ENCODE measurements at regions not wholly inside any gene's neighbourhood (a gene's known extent, or its start where the extent isn't known, plus 50 kb on each side); places are given as distances from the start of the nearest gene placed in this dataset.

- Mint-ChIP-seq H3K27ac (no peak overlapping the region), H3K4me1 (ENCODE audit: unreplicated experiment) (peaks cover 4% of the 10 kb centered on the region), H3K27me3 (peaks cover 2% of the 10 kb centered on the region), H3K9me3 (no peaks in the 10 kb centered on the region), H3K36me3 (no peaks in the 10 kb centered on the region), H3K4me3 (no peak overlapping the region)
- DNase-seq (ENCODE audit: extremely low spot score, unreplicated experiment), result no peak
- no peak for TF ChIP-seq CTCF (conservative IDR thresholded peaks at IDR 0.05)
Observed at GRCh38 chr4:184553891-184554290, 79.5 kb upstream of the IRF2 start.

DNA sequence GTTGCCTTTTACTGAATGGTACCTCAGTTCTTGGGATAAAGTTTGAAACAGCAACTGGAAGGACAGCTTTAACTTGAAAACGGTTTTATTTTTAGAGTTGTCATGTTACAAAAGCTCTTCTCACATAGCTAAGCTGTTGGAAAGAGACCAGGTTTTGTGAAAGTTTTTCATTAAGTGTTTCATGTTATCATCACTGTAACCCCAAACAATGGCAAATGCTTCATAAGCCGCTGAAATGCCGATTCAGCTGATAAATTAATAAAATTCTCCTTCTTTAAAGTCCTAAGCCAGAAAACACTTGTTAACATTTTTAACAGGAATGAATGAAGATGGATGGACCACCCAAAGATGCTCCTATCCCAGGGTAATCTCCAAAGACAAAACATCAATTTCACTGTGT, 76.1 kb upstream of the IRF2 start:
- TF ChIP-seq CTCF (conservative IDR thresholded peaks at IDR 0.05), result no peak
- H3K36me3 Mint-ChIP-seq, result no peaks in the 10 kb centered on the region
- peaks cover 9% of the 10 kb centered on the region for H3K4me1 Mint-ChIP-seq (ENCODE audit: unreplicated experiment)
- DNase-seq (ENCODE audit: extremely low spot score, unreplicated experiment), result no peak
- no peak overlapping the region for H3K27ac Mint-ChIP-seq
- no peaks in the 10 kb centered on the region for H3K9me3 Mint-ChIP-seq
- no peak overlapping the region for H3K4me3 Mint-ChIP-seq
- H3K27me3 Mint-ChIP-seq, result peaks cover 2% of the 10 kb centered on the region

DNA sequence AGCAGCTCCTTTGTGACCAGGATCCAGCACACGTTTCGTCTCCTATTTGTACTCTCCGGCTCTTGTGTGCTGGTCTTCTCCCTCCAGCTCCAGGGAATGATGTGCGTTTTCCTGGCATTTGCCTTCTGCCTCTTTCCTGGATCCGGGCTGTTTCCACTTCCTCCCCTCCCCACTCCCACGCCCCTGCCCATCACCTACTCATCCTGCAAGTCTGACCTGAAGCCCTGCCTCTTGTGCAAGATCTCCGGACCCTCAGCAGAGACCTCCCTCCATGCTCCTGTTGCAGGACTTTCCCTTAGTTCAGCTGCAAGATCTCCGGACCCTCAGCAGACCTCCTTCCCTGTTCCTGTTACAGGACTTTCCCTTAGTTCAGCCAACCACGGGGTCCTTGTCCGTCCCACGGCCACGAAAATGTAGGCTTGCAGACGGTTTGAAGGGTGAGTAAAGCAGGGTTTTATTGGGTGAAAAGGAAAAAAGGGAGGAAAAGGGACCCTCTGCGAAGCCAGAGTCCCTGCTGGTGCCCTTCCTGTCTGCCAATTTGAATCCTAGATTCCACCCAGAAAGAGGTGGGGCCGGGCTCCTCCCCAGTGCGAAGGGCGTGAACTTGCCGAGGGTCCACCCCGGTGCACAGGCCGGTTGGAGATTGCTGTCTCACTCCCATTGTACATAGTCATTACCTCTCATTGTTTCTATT, 74.4 kb upstream of the IRF2 start:
- H3K4me3 Mint-ChIP-seq, result peak overlapping the region; percentile 62
- DNase-seq (ENCODE audit: extremely low spot score, unreplicated experiment), result no peak
- H3K4me1 Mint-ChIP-seq (ENCODE audit: unreplicated experiment), result peaks cover 9% of the 10 kb centered on the region
- peaks cover 2% of the 10 kb centered on the region for H3K27me3 Mint-ChIP-seq
- no peaks in the 10 kb centered on the region for H3K9me3 Mint-ChIP-seq
- no peak for TF ChIP-seq CTCF (conservative IDR thresholded peaks at IDR 0.05)
- no peaks in the 10 kb centered on the region for H3K36me3 Mint-ChIP-seq
- no peak overlapping the region for H3K27ac Mint-ChIP-seq

GRCh38 chr4:184548316-184548647, 73.9 kb upstream of the IRF2 start:
- no peak for TF ChIP-seq CTCF (conservative IDR thresholded peaks at IDR 0.05)
- Mint-ChIP-seq H3K36me3 (no peaks in the 10 kb centered on the region), H3K9me3 (no peaks in the 10 kb centered on the region), H3K4me3 (peak overlapping the region; percentile 62), H3K27me3 (peaks cover 2% of the 10 kb centered on the region), H3K27ac (no peak overlapping the region), H3K4me1 (ENCODE audit: unreplicated experiment) (peaks cover 9% of the 10 kb centered on the region)
- no peak for DNase-seq (ENCODE audit: extremely low spot score, unreplicated experiment)

- no peak for TF ChIP-seq CTCF (conservative IDR thresholded peaks at IDR 0.05)
- Mint-ChIP-seq H3K9me3 (no peaks in the 10 kb centered on the region), H3K36me3 (no peaks in the 10 kb centered on the region), H3K27ac (no peak overlapping the region), H3K27me3 (peaks cover 2% of the 10 kb centered on the region), H3K4me1 (ENCODE audit: unreplicated experiment) (peaks cover 9% of the 10 kb centered on the region), H3K4me3 (no peak overlapping the region)
- DNase-seq (ENCODE audit: extremely low spot score, unreplicated experiment), result no peak
Observed at GRCh38 chr4:184544788-184545409, 70.5 kb upstream of the IRF2 start.
